Liver (tissue), 7 donors: ENCODE measurements at regions not wholly inside any gene's neighbourhood (a gene's known extent, or its start where the extent isn't known, plus 50 kb on each side); places are given as distances from the start of the nearest gene placed in this dataset.

Source experiments
- DNase-seq: peaks from one replicate; pipeline ENCODE4 v3.0.0-alpha.2; 2017; ENCODE audit warnings: low spot score
- H3K27ac ChIP-seq, 2 donors: one replicate each; pipeline ENCODE4 v1.7.0; 2013; ENCODE audit warnings: inconsistent platforms in 2 of 2, low read length in 2 of 2, control low read depth in 1 of 2, low read depth in 1 of 2, mild to moderate bottlenecking in 1 of 2
- H3K27me3 ChIP-seq, 4 donors: one replicate each; pipeline versions ENCODE4 v1.6.1 to v1.7.0; 2013; ENCODE audit warnings: low read length in 3 of 4, inconsistent platforms in 1 of 4, mild to moderate bottlenecking in 1 of 4, moderate library complexity in 1 of 4; ENCODE audit not compliant: control insufficient read depth in 4 of 4, insufficient read depth in 4 of 4
- H3K36me3 ChIP-seq, 4 donors: one replicate each; pipeline versions ENCODE4 v1.6.1 to v1.7.0; 2013; ENCODE audit warnings: low read length in 3 of 4, mild to moderate bottlenecking in 3 of 4, low read depth in 1 of 4, moderate library complexity in 1 of 4; ENCODE audit not compliant: control insufficient read depth in 4 of 4, insufficient read depth in 3 of 4
- H3K4me1 ChIP-seq, 4 donors: one replicate each; pipeline versions ENCODE4 v1.6.1 to v1.7.0; 2013; ENCODE audit warnings: low read length in 3 of 4, mild to moderate bottlenecking in 3 of 4, moderate library complexity in 1 of 4; ENCODE audit not compliant: control insufficient read depth in 4 of 4, insufficient read depth in 4 of 4
- H3K4me3 ChIP-seq, 3 donors: one replicate each; pipeline versions ENCODE4 v1.6.1 to v1.7.0; 2013; ENCODE audit warnings: low read length in 3 of 3, control low read depth in 1 of 3, low read depth in 1 of 3, mild to moderate bottlenecking in 1 of 3
- H3K9ac ChIP-seq, 2 donors: one replicate each; pipeline ENCODE4 v1.7.0; 2013; ENCODE audit warnings: low read length in 2 of 2, mild to moderate bottlenecking in 2 of 2, moderate library complexity in 2 of 2, control low read depth in 1 of 2, low read depth in 1 of 2
- H3K9me3 ChIP-seq, 4 donors: one replicate each; pipeline versions ENCODE4 v1.6.1 to v1.7.0; 2013; ENCODE audit warnings: low read length in 3 of 4; ENCODE audit not compliant: control insufficient read depth in 4 of 4
- EGR1 ChIP-seq, 2 donors: IDR thresholded peaks; 2 replicates each; pipeline ENCODE4 v1.6.1; 2016 to 2018; ENCODE audit warnings: antibody characterized with exemption in 2 of 2, low read depth in 2 of 2
- FOXA1 ChIP-seq: IDR thresholded peaks from 2 replicates; pipeline ENCODE4 v1.6.1; 2016; ENCODE audit warnings: antibody characterized with exemption
- HNF4A ChIP-seq, 2 donors: conservative IDR thresholded peaks; 2 replicates each; pipeline ENCODE4 v1.6.1; 2016; ENCODE audit warnings: antibody characterized with exemption in 2 of 2, mild to moderate bottlenecking in 2 of 2
- HNF4G ChIP-seq: IDR thresholded peaks from 2 replicates; pipeline ENCODE4 v1.6.1; 2016; ENCODE audit warnings: antibody characterized with exemption
- JUND ChIP-seq, 2 donors: IDR thresholded peaks; 2 replicates each; pipeline ENCODE4 v1.6.1; 2016; ENCODE audit warnings: antibody characterized with exemption in 2 of 2
- NR2F2 ChIP-seq: IDR thresholded peaks from 2 replicates; pipeline ENCODE4 v1.6.1; 2016; ENCODE audit warnings: antibody characterized with exemption
- RAD21 ChIP-seq, 2 donors: IDR thresholded peaks; 2 replicates each; pipeline ENCODE4 v1.6.1; 2016; ENCODE audit warnings: antibody characterized with exemption in 2 of 2, mild to moderate bottlenecking in 2 of 2
- REST ChIP-seq: IDR thresholded peaks from 2 replicates; pipeline ENCODE4 v1.6.1; 2016; ENCODE audit warnings: antibody characterized with exemption, mild to moderate bottlenecking
- RXRA ChIP-seq, 2 donors: IDR thresholded peaks; 2 replicates each; pipeline ENCODE4 v1.6.1; 2017 to 2018; ENCODE audit warnings: antibody characterized with exemption in 2 of 2, mild to moderate bottlenecking in 1 of 2
- SP1 ChIP-seq: IDR thresholded peaks from 2 replicates; pipeline ENCODE4 v1.6.1; 2018; ENCODE audit warnings: antibody characterized with exemption, mild to moderate bottlenecking
- YY1 ChIP-seq: IDR thresholded peaks from 2 replicates; pipeline ENCODE4 v1.6.1; 2016; ENCODE audit warnings: antibody characterized with exemption, mild to moderate bottlenecking
- WGBS: extraction: QIAGEN DNeasy Blood & Tissue Kit; methylation state at CpG from one replicate; pipeline ENCODE4 v1.1.7; 2013; 5-methylcytosine and 5-hydroxymethylcytosine counted together
- TF ChIP-seq, protein P1 (sequence below): IDR thresholded peaks from 2 replicates; pipeline ENCODE4 v1.6.1; 2016; ENCODE audit warnings: antibody characterized with exemption
- TF ChIP-seq, protein P2 (sequence below): IDR thresholded peaks from 2 replicates; pipeline ENCODE4 v1.6.1; 2016; ENCODE audit warnings: antibody characterized with exemption
- donor health status: healthy.
- donor health status: healthy.
- donor health status: healthy.
- donor health status: healthy.

DNA sequence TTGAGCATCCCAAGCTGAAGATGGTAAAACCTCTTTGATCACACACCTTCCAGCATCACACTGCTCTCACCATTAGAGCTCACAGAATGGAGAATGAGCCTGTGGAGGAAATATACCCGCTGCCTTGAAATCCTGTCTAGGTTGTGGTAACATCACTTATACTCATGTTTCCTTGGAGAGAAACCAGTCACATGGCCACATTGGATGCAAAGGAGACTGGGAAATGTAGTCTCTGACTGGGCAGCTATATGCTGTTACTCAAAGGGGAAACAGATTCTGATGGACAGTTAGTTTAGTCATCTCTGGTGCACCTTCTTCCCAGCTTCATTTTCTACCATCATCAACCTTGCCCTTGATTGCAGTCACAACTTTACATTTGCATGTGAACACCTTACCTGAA lies 286.3 kb downstream of the ANKRD50 start (continued):
- TF ChIP-seq RXRA (IDR thresholded peaks at IDR 0.05): no peak

GRCh38 chr4:124427095-124427767 lies 285.3 kb downstream of the ANKRD50 start:
- Histone ChIP-seq H3K4me1 (peaks cover 1 to 21% (median 14%) of the 10 kb centered on the region in 4 donors), H3K36me3 (no peaks in the 10 kb centered on the region), H3K27ac (no peak overlapping the region), H3K9me3 (no peaks in the 10 kb centered on the region), H3K9ac (no peak overlapping the region), H3K27me3 (no peaks in the 10 kb centered on the region), H3K4me3 (no peak overlapping the region)
- peak; percentile 27 for TF ChIP-seq SP1
- peak; percentile 62 to 79 for TF ChIP-seq RXRA (IDR thresholded peaks at IDR 0.05)
- TF ChIP-seq JUND (IDR thresholded peaks at IDR 0.05): no peak
- TF ChIP-seq HNF4A (conservative IDR thresholded peaks at IDR 0.05): peak; percentile 26 to 37
- TF ChIP-seq NR2F2: peak; percentile 95
- peak in 1 of 2 donors; percentile 26 for TF ChIP-seq EGR1 (IDR thresholded peaks at IDR 0.05; ENCODE audit: low read depth in 2 of 2)
- no peak for TF ChIP-seq REST
- peak in 1 of 2 donors; percentile 56 for TF ChIP-seq RAD21 (IDR thresholded peaks at IDR 0.05)
- DNase-seq: no peak
- WGBS: 81% methylated on average over 1 of the region's 1 CpG

DNA sequence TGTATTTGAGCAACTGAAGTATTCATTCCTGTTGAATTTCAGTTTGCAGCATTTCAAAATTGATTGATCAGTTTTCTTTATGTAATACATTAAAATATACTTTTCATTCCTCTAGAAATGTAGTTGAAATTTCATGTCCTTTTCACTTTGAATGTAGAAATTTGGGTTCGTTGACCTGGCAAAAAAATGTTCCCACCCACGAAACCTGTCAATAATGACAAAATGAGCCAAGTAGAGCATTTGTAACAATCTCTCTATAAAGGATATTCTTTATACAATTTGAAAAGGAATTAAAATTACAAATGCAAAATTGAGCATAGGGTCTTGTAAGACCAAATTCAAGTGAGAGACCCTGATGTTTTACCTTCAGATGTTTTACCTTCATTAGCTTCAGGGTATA lies 283.9 kb downstream of the ANKRD50 start:
- 31% methylated on average over 2 of the region's 2 CpGs for WGBS
- Histone ChIP-seq H3K4me1 (peaks cover 1 to 21% (median 14%) of the 10 kb centered on the region in 4 donors), H3K27me3 (no peaks in the 10 kb centered on the region), H3K27ac (no peak overlapping the region), H3K36me3 (no peaks in the 10 kb centered on the region), H3K4me3 (no peak overlapping the region), H3K9ac (no peak overlapping the region), H3K9me3 (no peaks in the 10 kb centered on the region)
- TF ChIP-seq RAD21 (IDR thresholded peaks at IDR 0.05) (no peak), FOXA1 (no peak), REST (no peak), YY1 (no peak), HNF4G (no peak), HNF4A (conservative IDR thresholded peaks at IDR 0.05) (no peak), RXRA (IDR thresholded peaks at IDR 0.05) (peak; percentile 51 to 65)
- TF ChIP-seq, protein P1, sequence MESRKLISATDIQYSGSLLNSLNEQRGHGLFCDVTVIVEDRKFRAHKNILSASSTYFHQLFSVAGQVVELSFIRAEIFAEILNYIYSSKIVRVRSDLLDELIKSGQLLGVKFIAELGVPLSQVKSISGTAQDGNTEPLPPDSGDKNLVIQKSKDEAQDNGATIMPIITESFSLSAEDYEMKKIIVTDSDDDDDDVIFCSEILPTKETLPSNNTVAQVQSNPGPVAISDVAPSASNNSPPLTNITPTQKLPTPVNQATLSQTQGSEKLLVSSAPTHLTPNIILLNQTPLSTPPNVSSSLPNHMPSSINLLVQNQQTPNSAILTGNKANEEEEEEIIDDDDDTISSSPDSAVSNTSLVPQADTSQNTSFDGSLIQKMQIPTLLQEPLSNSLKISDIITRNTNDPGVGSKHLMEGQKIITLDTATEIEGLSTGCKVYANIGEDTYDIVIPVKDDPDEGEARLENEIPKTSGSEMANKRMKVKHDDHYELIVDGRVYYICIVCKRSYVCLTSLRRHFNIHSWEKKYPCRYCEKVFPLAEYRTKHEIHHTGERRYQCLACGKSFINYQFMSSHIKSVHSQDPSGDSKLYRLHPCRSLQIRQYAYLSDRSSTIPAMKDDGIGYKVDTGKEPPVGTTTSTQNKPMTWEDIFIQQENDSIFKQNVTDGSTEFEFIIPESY: no peak
- TF ChIP-seq, protein P2, sequence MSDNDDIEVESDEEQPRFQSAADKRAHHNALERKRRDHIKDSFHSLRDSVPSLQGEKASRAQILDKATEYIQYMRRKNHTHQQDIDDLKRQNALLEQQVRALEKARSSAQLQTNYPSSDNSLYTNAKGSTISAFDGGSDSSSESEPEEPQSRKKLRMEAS: no peak
- DNase-seq: no peak
